H9 (cell line): ENCODE measurements at regions not wholly inside any gene's neighbourhood (a gene's known extent, or its start where the extent isn't known, plus 50 kb on each side); places are given as distances from the start of the nearest gene placed in this dataset.

ENCODE experiments used
- DNase-seq: peaks from one replicate; pipeline ENCODE4 v3.0.0-alpha.2; 2017
- H2AFZ ChIP-seq: one replicate; pipeline ENCODE4 v1.6.1; 2013; ENCODE audit warnings: mild to moderate bottlenecking, low read length, control low read depth, moderate library complexity
- H2AK5ac ChIP-seq: 2 replicates; pipeline ENCODE4 v1.6.1; 2013; ENCODE audit warnings: low read length, control low read depth, mixed read lengths; ENCODE audit not compliant: insufficient read length
- H2BK120ac ChIP-seq: one replicate; pipeline ENCODE4 v1.6.1; 2013; ENCODE audit warnings: low read depth, mild to moderate bottlenecking, low read length, control low read depth, inconsistent platforms; ENCODE audit not compliant: poor library complexity, severe bottlenecking
- H2BK12ac ChIP-seq: 2 replicates; pipeline ENCODE4 v1.6.1; 2013; ENCODE audit warnings: low read length, control low read depth, mixed read lengths, low read depth; ENCODE audit not compliant: insufficient read length
- H2BK15ac ChIP-seq: 2 replicates; pipeline ENCODE4 v1.6.1; 2013; ENCODE audit warnings: low read depth, low read length, control low read depth
- H2BK20ac ChIP-seq: one replicate; pipeline ENCODE4 v1.6.1; 2013; ENCODE audit warnings: low read depth, mild to moderate bottlenecking, low read length, control low read depth, inconsistent platforms; ENCODE audit not compliant: poor library complexity, severe bottlenecking
- H2BK5ac ChIP-seq: 2 replicates; pipeline ENCODE4 v1.6.1; 2013; ENCODE audit warnings: low read length, control low read depth, mixed read lengths; ENCODE audit not compliant: insufficient read length
- H3K14ac ChIP-seq: 2 replicates; pipeline ENCODE4 v1.6.1; 2013; ENCODE audit warnings: low read length, control low read depth; ENCODE audit not compliant: insufficient read depth
- H3K18ac ChIP-seq: 2 replicates; pipeline ENCODE4 v1.6.1; 2013; ENCODE audit warnings: low read depth, mild to moderate bottlenecking, mixed read lengths, low read length, control low read depth; ENCODE audit not compliant: insufficient read length
- H3K23ac ChIP-seq: 2 replicates; pipeline ENCODE4 v1.6.1; 2013; ENCODE audit warnings: low read length, control low read depth, mixed read lengths, low read depth; ENCODE audit not compliant: insufficient read length
- H3K23me2 ChIP-seq: 2 replicates; pipeline ENCODE4 v1.6.1; 2013; ENCODE audit warnings: low read depth, mild to moderate bottlenecking, mixed read lengths, low read length, control low read depth; ENCODE audit not compliant: insufficient read length, poor library complexity, severe bottlenecking
- H3K27ac ChIP-seq: 2 replicates; pipeline ENCODE4 v1.5.1; 2013; ENCODE audit warnings: low read length, control low read depth, mixed read lengths, low read depth; ENCODE audit not compliant: insufficient read length
- H3K27me3 ChIP-seq: 2 replicates; pipeline ENCODE4 v1.6.1; 2013; ENCODE audit warnings: low read length, control low read depth, inconsistent platforms; ENCODE audit not compliant: insufficient read depth
- H3K4ac ChIP-seq: 2 replicates; pipeline ENCODE4 v1.6.1; 2013; ENCODE audit warnings: low read depth, mild to moderate bottlenecking, control low read depth, inconsistent platforms, low read length, moderate library complexity
- H3K4me1 ChIP-seq: 2 replicates; pipeline ENCODE4 v1.6.1; 2013; ENCODE audit warnings: low read length, control low read depth, inconsistent platforms; ENCODE audit not compliant: insufficient read depth
- H3K4me2 ChIP-seq: 2 replicates; pipeline ENCODE4 v1.6.1; 2013; ENCODE audit warnings: low read length, control low read depth, mixed read lengths; ENCODE audit not compliant: insufficient read length, insufficient read depth
- H3K56ac ChIP-seq: 2 replicates; pipeline ENCODE4 v1.6.1; 2013; ENCODE audit warnings: low read depth, mild to moderate bottlenecking, mixed read lengths, low read length, control low read depth; ENCODE audit not compliant: insufficient read length
- H3K79me1 ChIP-seq: 2 replicates; pipeline ENCODE4 v1.6.1; 2013; ENCODE audit warnings: low read depth, mild to moderate bottlenecking, moderate library complexity, low read length, control low read depth, inconsistent platforms; ENCODE audit not compliant: insufficient read depth, poor library complexity, severe bottlenecking
- H3K79me2 ChIP-seq: 2 replicates; pipeline ENCODE4 v1.6.1; 2013; ENCODE audit warnings: low read length, control low read depth, inconsistent platforms; ENCODE audit not compliant: insufficient read depth
- H3K9ac ChIP-seq: 2 replicates; pipeline ENCODE4 v1.6.1; 2013; ENCODE audit warnings: low read length, control low read depth, mixed read lengths; ENCODE audit not compliant: insufficient read length; ENCODE audit errors: extremely low read depth
- H3K9me3 ChIP-seq: one replicate; pipeline ENCODE4 v1.6.1; 2013; ENCODE audit warnings: low read depth, low read length, inconsistent platforms; ENCODE audit not compliant: control insufficient read depth
- H3T11ph ChIP-seq: one replicate; pipeline ENCODE4 v1.6.1; 2013; ENCODE audit warnings: mild to moderate bottlenecking, low read length, control low read depth, inconsistent platforms
- H4K20me1 ChIP-seq: one replicate; pipeline ENCODE4 v1.6.1; 2013; ENCODE audit not compliant: control insufficient read depth, insufficient read length, insufficient read depth
- H4K5ac ChIP-seq: 2 replicates; pipeline ENCODE4 v1.6.1; 2013; ENCODE audit warnings: low read depth, mild to moderate bottlenecking, mixed read lengths, low read length, control low read depth; ENCODE audit not compliant: insufficient read length
- H4K8ac ChIP-seq: replicated peaks from 2 replicates; pipeline ENCODE4 v1.6.1; 2013; ENCODE audit warnings: low read length, control low read depth, mixed read lengths, low read depth; ENCODE audit not compliant: insufficient read length
- H4K91ac ChIP-seq: 2 replicates; pipeline ENCODE4 v1.6.1; 2013; ENCODE audit warnings: low read depth, mild to moderate bottlenecking, moderate library complexity, mixed read lengths, low read length, control low read depth; ENCODE audit not compliant: insufficient read length
- H3K27ac Mint-ChIP-seq, 3 experiments: 2 replicates in 2 of 3; 3 replicates in 1 of 3; pipeline ENCODE4 v1.8.0; 2020 to 2021; ENCODE audit warnings: mixed read lengths in 3 of 3, mild to moderate bottlenecking in 1 of 3, moderate library complexity in 1 of 3
- H3K27me3 Mint-ChIP-seq: 2 replicates; pipeline ENCODE4 v1.8.0; 2021; ENCODE audit warnings: low read depth, mild to moderate bottlenecking, moderate library complexity, mixed read lengths
- H3K36me3 Mint-ChIP-seq, 3 experiments: 2 replicates in 2 of 3; 3 replicates in 1 of 3; pipeline ENCODE4 v1.8.0; 2020 to 2021; ENCODE audit warnings: low read depth in 3 of 3, mixed read lengths in 3 of 3; ENCODE audit not compliant: insufficient read depth in 1 of 3
- H3K4me1 Mint-ChIP-seq, 2 experiments: 2 replicates each; pipeline ENCODE4 v1.8.0; 2020; ENCODE audit warnings: mixed read lengths in 2 of 2
- H3K4me3 Mint-ChIP-seq, 2 experiments: 2 replicates in 1 of 2; 3 replicates in 1 of 2; pipeline ENCODE4 v1.8.0; 2020 to 2021; ENCODE audit warnings: mild to moderate bottlenecking in 2 of 2, mixed read lengths in 2 of 2, moderate library complexity in 1 of 2
- H3K9me3 Mint-ChIP-seq, 2 experiments: 2 replicates in 1 of 2; 3 replicates in 1 of 2; pipeline ENCODE4 v1.8.0; 2020; ENCODE audit warnings: mild to moderate bottlenecking in 2 of 2, mixed read lengths in 2 of 2, moderate library complexity in 1 of 2
- CTCF ChIP-seq: fragments of 200-600 bp; sonication (generic); conservative IDR thresholded peaks from 3 replicates; pipeline ENCODE4 v1.8.0; 2021; ENCODE audit warnings: antibody characterized with exemption, mild to moderate bottlenecking
- WGBS: extraction: QIAGEN DNeasy Blood & Tissue Kit; methylation state at CpG from one replicate; pipeline ENCODE4 v1.1.7; 2013; ENCODE audit warnings: missing lambda C conversion rate, low lambda C conversion rate, mixed read lengths; ENCODE audit not compliant: insufficient read length; ENCODE audit errors: extremely low coverage; 5-methylcytosine and 5-hydroxymethylcytosine counted together

GRCh38 chr14:105940534-105941225 is 414.3 kb downstream of the TMEM121 start:
- Histone ChIP-seq H3K79me1 (no peaks in the 10 kb centered on the region), H3K4me2 (no peak overlapping the region), H2BK20ac (no peak overlapping the region), H2BK15ac (no peak overlapping the region), H2BK120ac (no peak overlapping the region), H3K4ac (no peak overlapping the region), H3K27me3 (no peaks in the 10 kb centered on the region), H4K91ac (no peak overlapping the region), H4K5ac (no peak overlapping the region), H4K8ac (no peak overlapping the region), H2AFZ (no peak overlapping the region), H3K9me3 (peaks cover 100% of the 10 kb centered on the region), H3K4me1 (no peaks in the 10 kb centered on the region), H3K14ac (no peak overlapping the region), H3K27ac (no peak overlapping the region), H3K9ac (no peak overlapping the region), H3K23ac (no peak overlapping the region), H2BK5ac (no peak overlapping the region), H2BK12ac (no peak overlapping the region), H4K20me1 (no peaks in the 10 kb centered on the region), H3K79me2 (no peaks in the 10 kb centered on the region), H2AK5ac (no peak overlapping the region), H3K18ac (no peak overlapping the region), H3K23me2 (no peaks in the 10 kb centered on the region), H3T11ph (no peak overlapping the region), H3K56ac (no peak overlapping the region)
- Mint-ChIP-seq H3K36me3 (peaks cover 8 to 43% (median 8%) of the 10 kb centered on the region in 3 experiments), H3K4me1 (no peaks in the 10 kb centered on the region), H3K9me3 (peaks cover 97 to 99% of the 10 kb centered on the region in 2 experiments), H3K27ac (no peak overlapping the region), H3K27me3 (peaks cover 6% of the 10 kb centered on the region), H3K4me3 (no peak overlapping the region)
- DNase-seq, result no peak
- TF ChIP-seq CTCF, result no peak
- WGBS, result no CpG with 5 or more reads among the region's 9 CpGs
